ENCODE measurements at regions not wholly inside any gene's neighbourhood (a gene's known extent, or its start where the extent isn't known, plus 50 kb on each side); places are given as distances from the start of the nearest gene placed in this dataset.
"Not testable (repeated sequence)": the region's sequence is repeated elsewhere in the genome, so short reads cannot be mapped to it uniquely, and the experiment has no call there.

DNA sequence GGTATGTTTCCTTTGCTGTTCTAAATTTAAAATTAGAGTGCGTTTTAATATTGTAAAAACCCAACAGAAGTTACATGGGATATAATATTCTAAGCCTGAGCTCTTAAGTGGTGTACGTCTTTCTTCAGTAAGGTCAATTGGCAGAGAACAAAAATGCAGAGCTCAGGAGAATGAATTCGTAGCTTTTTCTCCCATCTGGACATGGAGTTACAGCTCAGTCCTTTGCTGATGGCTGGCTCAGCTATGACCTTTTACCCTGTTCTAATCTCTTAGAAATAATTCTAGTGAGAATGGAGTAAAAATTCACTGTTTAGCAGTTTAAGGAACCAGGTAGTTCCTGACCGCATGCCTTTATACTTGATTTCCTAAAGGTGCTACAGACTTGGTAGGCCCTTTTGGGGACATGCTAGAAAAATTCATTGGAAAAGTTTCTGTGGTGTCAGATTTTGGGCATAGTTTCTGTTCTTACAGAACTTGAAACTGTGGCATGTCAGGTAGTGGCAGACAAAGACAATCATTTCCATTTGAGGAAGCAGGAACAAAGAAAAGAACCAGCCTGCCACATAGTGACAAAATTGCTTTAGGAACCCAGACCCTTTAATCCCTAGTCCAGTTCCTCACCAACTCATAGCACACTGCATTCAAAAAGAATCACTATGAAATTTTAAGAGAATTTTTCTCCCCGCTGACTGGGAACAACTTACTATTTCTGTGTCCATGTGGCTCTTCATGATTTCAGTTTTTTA lies 566.8 kb upstream of the ZNF804A start:
- DNase-seq, result no peak

DNA sequence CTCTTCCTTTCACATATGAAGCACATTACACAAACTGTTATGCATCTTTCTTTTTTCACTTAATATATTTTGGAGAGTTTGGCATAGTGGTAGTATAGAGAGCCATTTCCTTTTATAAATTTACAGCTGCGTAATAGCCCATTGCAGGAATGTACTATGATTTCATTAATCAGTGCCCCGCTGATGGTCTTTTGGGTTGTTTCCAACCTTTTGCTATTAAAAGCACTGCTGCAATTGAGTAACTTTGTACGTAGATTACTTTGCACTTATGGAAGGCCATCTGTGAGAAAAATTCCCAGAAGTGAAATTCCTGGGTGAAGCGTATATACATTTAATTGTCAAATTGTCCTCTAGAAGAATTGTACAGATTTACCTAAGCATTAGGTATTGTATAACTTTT lies 565.3 kb upstream of the ZNF804A start:
- no peak for DNase-seq

DNA sequence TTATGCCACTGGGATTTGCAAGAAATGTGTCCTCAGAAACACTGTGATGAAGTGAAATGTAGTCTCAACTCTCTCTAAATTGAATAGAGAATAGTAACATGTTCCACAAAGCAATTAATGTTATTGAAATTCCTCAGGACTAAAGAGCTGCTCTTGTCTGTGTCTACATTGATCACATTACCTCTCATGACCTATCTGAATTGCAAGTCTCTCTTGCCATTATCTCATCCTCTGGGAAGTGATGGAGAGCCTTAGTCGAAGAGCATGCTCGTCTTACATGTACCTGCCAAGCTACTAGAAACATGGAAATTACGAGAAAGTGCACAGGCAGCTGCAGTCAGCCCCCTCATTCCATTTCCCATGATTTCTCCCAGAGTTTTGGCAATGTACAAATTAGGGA lies 561.1 kb upstream of the ZNF804A start:
- no peak for DNase-seq

DNA sequence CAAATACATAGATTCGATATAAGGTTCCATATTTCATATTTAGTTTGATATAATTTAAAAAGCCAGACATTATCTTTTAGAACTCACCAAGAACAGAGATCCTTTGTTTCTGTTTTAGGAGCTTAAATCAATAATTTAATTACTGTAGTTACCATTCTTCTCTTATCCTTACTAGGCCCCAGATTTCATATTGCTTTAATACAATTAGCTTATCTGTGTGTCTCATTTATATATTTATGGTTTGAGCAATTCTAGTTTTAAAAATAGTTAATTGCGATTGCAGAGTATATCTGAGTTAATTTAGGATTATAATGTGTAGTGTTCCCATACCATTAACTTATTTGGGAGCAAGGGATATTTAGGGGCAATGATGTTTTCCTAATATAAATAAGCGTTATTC lies 558.8 kb upstream of the ZNF804A start:
- no peak for DNase-seq

DNA sequence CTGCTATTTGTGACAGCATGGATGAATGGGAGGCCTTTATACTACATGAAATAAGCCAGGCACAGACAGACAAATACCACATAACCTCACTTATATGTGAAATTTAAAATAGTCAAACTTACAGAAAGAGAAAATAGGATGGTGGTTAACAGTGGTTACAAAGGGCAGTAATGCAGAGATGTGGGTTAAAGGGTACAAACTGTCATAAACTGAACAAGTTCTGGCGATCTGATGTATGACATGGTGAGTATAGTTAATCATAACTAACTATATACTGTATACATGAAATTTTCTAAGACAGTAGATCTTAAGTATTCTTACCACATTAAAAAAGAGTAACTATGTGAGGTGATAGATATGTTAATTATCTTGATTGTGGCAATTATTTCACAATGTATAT lies 558.1 kb upstream of the ZNF804A start:
- no peak for DNase-seq

DNA sequence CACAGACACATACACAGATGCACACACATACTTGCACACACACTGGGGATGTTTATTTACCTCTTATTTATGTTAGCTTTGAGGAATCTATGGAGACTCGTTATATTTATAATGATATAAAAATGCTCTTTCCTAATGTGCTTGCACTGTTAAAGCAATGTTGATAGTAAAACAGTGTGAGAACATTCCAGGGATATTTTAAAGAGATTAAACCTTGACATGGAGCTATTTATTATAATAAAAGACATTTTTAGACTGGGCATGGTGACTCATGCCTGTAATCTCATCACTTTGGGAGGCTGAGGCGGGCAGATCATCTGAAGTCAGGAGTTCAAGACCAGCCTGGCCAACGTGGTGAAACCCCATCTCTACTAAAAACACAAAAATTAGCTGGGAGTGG lies 557.3 kb upstream of the ZNF804A start:
- no peak for DNase-seq

DNA sequence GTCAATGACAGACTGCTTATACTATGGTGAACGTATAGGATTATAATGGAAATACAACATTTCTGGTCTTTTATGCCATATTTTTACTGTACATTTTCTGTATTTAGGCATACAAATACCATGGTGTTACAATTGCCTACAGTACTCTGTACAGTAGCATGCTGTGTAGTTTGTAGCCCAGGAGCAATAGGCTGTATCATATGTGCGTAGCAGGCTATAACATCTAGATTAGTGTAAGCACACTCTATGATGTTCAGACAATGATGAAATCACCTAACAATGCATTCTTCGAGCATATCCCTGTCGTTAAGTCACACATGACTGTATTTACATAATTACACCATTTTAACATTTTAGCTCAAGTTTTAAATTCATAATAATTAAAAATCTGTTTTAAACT lies 556.6 kb upstream of the ZNF804A start:
- no peak for DNase-seq

DNA sequence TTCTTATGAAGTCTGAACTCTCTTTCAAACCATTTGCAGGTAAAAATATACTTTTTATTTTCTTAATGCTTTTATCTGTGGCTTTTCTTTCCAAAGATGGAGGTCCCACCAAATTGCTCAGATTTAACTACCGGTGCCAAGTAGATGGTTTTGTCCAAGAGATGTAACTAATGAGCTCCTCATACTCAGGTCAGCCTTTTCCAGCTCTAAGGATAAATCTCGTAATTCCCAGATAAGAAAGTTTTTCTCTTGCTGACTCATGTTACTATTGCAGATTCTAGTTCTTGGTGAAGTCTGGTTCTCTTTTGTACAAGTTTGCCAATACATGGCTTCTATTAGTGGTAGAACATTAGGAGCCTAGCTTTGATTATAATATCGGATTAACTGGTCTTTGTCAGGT lies 550.8 kb upstream of the ZNF804A start:
- no peak for DNase-seq

DNA sequence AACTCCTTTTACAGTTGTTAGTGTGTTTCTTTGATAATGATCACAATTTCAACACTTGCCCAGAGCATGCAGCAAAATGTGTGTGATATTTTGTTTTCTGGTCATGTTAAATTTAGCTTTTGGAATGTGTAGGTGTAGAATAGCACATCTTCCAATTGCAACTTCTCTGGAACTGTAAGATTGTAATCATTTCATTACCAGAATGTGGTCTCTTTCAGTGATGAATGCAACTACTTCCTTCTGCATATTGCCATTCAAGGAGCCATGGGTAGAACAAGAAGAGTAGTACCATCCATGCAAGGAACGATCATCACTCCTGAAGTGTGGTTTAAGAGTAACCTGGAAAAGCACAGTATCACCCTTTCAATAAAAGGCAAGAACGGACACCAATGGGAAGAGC lies 548.8 kb upstream of the ZNF804A start:
- DNase-seq, result no peak

DNA sequence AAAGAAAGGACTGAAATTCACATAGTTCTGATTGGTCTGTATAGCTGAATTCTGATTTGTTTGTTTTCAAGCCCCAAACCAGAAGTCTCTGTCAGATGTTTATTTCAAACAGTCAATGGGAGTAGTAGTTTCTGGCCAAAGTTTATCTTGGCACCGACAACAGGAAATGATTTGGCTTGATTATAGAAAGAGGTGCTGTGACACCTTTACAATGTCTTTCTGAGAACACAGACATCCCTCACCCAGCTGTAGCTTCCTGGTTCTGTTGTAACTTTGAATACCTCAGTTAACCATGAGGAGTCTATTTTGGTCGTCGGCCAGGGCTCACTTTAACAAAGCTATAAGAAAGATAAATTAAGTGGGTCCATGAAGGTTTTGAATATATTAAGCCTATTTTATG lies 545.0 kb upstream of the ZNF804A start:
- no peak for DNase-seq

DNA sequence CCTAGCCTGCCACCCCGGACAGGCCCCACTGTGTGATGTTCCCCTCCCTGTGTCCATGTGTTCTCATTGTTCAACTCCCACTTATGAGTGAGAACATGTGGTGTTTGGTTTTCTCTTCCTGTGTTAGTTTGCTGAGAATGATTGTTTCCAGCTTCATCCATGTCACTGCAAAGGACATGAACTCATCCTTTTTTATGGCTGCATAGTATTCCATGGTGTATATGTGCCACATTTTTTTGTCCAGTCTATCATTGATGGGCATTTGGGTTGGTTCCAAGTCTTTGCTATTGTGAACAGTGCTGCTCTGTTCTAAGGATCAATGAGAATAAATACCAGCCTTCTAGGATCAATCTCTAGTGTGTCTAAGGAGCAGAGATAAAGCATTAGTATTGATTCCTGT lies 543.9 kb upstream of the ZNF804A start:
- DNase-seq, result not testable (repeated sequence)

DNA sequence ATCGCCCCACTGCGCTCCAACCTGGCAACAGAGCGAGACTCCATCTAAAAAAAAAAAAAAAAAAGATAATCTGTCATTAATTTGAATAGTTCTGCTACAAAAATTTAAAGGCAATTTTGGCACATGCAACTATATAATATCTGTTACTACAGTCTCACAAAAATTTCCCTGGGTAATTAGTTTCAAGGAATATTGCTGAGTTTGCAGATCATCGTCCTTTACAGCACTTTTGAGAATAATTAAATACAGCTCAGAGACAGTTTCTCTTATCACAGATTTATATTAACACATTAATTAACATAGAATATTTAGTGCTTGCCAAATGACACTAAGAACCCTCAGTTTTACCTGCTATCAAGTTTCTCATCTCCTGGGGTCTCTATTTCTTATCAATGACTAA lies 540.4 kb upstream of the ZNF804A start:
- no peak for DNase-seq

DNA sequence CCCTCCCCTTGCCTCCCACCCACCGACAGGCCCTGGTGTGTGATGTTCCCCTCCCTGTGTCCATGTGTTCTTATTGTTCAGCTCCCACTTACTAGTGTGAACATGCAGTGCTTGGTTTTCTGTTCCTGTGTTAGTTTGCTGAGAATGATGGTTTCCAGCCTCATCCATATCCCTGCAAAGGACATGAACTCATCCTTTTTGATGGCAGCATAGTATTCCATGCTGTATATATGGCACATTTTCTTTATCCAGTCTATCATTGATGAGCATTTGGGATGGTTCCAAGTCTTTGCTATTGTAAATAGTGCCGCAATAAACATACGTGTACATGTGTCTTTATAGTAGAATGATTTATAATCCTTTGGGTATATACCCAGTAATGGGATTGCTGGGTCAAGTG lies 538.1 kb upstream of the ZNF804A start:
- not testable (repeated sequence) for DNase-seq

DNA sequence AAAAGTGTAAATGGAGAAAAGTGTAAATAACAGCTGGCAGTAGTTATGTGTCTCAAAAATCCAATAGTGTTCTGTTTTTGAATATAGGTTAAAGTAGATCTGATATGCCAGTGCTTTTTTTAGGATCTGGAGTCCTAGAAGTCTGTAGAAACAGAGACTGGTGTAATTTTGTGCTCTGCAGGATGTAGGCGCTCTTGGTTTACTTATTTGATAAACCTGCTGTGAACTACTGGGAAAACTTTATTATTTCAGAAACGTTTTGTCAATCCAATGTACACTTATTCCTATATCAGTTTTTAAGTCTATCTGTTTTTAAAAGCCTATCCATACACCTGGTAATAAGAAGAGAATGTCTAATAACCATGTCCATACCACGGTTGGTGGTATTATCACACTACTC lies 530.8 kb upstream of the ZNF804A start:
- no peak for DNase-seq

DNA sequence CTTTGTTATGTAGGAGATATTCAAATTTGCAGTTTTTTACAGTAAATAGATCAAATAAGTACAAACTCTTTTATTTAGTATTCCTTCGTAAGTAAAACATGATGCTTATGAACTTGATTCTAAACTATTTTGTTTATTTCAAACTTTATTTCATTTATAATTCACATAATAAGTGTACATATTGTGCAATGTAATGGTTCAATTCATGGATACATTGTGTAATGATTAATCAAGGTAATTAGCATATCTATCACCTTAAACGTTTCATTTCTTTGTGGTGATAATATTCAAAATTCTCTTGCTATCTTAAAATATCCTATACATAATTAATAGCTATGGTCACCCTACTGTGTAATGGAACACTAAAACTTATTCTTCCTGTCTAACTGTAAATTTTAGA lies 525.9 kb upstream of the ZNF804A start:
- no peak for DNase-seq

DNA sequence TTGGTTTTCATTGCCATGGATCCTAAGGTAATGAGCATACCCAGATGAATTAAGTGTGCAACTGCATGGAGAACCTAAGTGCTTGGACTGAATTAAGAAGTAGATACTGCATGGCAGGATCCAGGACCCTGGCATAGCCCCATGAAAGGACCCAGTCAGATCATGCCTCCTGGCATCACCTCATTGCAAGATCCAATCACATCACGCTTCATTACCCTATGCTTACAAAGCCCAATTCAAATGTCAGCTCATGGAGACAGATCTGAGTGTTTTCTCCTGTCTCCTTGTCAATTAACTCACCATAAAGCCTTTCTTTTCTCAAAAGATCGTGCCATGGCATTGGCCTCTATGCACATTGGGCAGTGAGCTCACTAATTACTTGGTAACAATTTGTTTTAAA lies 519.8 kb upstream of the ZNF804A start:
- no peak for DNase-seq

DNA sequence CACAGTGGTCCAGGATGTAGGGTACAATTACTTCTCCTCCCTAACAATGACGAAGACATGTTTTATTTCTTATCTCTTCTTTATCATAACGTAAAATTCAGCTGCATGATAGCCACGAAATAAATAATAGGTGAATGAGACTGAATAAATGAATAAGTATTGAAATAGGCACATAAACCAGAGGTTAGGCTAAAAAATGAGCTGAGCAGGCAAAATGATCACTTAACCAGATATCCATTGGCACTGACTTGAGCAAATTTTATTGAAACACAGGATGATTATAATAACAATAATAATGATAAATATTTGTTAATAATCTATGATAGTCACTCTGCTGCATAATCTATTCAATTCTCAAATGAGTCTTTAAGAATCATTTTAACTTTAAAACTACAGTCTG lies 506.9 kb upstream of the ZNF804A start:
- no peak for DNase-seq

DNA sequence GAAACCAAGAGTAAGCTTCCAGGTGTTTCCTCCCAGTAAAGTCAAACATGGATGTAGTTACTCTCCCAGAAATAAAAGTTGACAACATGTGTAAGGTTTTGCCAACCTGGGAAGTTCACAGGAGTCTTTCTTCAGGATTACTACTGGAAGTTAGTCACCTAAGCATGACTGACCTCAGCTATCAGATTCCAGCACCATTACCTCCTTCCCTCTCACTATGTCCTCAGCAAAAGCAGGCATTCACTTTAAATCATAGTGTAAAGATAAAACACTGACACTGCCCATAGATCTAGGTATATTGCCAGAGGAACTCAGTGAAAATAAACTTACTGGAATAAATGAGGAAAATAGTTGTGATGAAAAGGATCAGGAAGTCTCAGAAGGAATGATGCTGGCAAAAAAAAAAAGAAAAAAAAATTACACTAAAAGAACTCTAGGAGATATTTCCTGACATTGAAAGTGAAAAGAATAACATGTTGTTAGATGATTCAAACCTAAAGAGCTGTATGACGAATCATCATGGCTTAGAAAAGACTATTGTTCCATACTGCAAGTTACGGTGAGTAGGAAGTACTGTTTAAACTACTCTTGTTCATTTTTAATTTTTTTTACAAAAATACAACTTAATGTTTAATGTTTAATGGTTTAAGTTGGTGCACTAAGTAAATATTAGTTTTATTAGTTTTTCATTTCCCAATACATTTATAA lies 484.5 kb upstream of the ZNF804A start:
- DNase-seq, result no peak

DNA sequence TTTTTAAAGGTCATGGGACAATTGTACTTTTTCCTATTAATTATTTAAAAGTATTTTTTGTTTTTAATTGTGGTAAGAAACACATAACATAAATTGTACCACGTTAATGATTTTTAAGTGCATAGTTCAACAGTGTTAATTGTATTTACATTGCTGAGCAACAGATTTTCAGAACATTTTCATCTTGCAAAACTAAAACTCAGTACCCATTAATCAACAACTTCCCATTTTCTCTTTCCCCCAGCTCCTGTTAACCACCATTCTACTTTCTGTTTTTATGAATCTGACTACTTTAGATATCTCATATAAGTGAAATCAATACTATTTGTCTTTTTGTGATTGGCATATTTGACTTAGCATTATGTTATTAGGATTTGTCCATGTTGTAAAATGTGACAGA lies 483.9 kb upstream of the ZNF804A start:
- DNase-seq, result no peak

DNA sequence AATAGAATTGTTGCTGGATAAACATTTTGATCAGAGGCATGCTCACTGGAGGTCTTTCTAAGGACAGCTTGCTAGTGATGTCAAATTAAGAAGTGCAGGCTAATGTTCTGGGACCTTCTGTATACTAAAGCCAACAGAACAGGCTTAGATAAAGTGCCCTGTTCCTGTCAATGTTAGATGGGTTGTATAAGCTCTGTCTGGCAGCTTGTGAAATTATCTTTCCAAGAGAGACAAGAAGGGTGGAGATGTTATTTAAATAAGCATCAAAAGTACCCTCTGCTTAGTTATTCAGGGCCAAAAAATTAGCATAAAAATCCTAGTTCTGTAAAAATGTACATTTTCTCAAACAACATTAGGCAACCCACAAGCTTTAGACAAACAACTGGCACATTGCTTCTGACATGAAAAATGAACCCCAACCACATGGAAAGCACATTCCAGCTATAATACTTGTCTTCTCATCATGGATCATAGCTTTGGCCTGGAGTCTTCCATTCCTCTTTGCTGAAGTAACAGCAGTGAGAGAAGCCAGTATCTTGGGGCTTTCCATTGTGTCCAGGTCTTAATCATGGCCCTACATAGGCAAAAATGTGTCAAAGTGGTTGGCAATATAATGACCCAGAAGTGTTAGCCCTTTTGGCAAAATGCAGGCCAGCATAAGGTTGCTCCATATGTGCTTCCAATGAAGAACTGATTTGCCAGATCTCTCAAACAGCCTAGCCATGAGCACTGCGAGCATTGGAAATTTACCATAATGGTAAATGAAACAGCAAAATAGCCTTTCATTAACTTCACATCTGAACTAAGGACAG lies 478.1 kb upstream of the ZNF804A start:
- no peak for DNase-seq

DNA sequence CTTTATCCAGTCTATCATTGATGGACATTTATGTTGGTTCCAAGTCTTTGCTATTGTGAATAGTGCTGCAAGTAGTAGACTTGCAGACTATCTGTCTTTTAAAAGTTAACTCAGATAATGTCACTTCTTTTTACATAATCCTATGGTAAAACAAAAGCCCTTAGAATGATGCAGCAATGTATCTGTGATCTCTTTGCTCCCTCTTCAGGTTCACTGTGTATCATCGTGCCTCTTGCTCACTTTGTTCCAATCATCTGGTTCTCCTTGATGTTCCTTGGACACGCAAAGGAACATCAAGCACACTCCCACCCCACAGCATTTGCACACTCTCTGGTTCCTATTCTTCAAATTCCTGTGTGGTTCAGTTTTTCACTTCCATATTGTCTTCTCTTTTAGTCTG lies 472.5 kb upstream of the ZNF804A start:
- DNase-seq, result no peak

DNA sequence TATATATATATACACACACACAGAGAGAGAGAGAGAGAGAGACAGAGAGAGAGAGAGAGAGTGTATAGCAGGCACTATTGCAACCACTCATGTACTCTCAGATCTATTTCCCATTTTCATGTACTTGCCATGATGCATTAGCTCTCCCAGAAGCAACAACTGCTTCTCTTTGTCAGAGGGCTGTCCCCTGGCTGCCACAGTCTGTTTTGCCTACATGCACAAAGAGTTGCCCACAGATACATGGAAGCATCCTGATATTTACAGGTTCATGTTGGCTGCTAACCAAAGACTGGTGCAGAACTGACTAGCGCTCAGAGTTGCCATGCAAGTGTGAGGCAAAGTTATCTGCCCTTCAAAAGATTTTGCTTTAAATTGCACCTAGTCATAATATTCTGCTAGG lies 469.3 kb upstream of the ZNF804A start:
- no peak for DNase-seq

DNA sequence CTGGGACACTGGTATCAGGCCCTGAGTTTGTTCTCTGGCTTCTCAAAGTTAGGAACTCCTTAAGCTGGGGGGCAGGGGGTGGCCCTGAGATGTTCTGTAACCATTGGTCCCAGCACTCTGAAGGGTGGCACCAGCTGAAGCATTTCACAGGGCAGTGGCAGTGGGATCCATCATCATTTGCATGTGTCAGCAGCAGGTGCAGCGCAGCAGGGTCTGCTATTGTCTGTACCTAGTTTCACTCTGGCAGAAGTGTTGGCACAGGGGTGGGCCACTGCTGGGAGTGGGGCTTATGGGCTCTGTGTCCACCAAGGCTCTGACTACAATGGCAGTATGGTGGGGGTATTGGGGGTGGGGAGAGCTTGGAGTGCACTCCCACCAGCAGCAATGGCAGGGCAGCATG lies 460.4 kb upstream of the ZNF804A start:
- DNase-seq, result no peak

DNA sequence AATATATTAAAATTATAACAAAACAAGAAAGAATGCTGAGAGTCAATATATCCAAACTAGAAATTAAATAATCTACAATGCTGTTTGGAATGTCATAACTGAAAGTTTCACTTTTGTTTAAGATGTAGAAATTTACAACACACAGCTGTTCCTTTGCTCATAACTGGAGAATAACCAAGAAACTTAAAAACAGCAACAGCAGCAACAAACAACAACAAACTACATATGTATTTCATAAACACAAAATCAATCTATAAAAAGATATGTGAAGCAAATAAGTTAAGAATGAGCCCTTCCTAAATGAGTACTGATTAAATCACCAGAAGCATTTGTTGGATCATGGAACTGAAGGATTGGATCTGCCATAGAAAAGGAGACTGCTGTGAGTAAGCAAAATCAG lies 456.5 kb upstream of the ZNF804A start:
- DNase-seq, result no peak
